Neural progenitor cell (in vitro differentiated cells): ENCODE measurements at regions not wholly inside any gene's neighbourhood (a gene's known extent, or its start where the extent isn't known, plus 50 kb on each side); places are given as distances from the start of the nearest gene placed in this dataset.

Experiments used
- EZH2 ChIP-seq: fragments of 200-600 bp; sonication (generic); IDR thresholded peaks from 2 replicates; pipeline ENCODE4 v1.6.1; 2017; ENCODE audit warnings: antibody characterized with exemption, mild to moderate bottlenecking, moderate library complexity
- EZH2phosphoT487 ChIP-seq: fragments of 200-600 bp; sonication (generic); IDR thresholded peaks from 2 replicates; pipeline ENCODE4 v1.6.1; 2017; ENCODE audit warnings: antibody characterized with exemption
- TF ChIP-seq, protein P1 (sequence below): fragments of 200-600 bp; sonication (generic); IDR thresholded peaks from 2 replicates; pipeline ENCODE4 v1.5.1; 2017; ENCODE audit warnings: antibody characterized with exemption, mild to moderate bottlenecking

DNA sequence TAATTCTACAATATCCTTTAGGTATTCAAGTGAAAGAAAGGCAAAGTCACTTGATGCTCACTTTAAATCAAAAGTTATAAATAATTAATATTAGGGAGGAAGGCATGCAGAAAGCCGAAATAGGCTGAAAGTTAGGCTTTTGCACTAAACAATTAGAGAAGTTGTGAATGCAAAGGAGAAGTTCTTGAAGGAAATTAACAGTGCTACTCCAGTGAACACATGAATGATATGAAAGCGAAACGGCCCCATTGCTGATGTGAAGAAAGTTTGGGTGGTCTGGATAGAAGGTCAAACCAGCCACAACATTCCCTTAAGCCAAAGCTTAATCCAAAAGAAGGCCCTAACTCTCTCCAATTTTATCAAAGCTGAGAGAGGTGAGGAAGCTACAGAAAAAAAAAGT lies 103.1 kb upstream of the CXCR4 start:
- TF ChIP-seq, protein P1, sequence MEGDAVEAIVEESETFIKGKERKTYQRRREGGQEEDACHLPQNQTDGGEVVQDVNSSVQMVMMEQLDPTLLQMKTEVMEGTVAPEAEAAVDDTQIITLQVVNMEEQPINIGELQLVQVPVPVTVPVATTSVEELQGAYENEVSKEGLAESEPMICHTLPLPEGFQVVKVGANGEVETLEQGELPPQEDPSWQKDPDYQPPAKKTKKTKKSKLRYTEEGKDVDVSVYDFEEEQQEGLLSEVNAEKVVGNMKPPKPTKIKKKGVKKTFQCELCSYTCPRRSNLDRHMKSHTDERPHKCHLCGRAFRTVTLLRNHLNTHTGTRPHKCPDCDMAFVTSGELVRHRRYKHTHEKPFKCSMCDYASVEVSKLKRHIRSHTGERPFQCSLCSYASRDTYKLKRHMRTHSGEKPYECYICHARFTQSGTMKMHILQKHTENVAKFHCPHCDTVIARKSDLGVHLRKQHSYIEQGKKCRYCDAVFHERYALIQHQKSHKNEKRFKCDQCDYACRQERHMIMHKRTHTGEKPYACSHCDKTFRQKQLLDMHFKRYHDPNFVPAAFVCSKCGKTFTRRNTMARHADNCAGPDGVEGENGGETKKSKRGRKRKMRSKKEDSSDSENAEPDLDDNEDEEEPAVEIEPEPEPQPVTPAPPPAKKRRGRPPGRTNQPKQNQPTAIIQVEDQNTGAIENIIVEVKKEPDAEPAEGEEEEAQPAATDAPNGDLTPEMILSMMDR, result no peak
- TF ChIP-seq EZH2phosphoT487 (no peak), EZH2 (no peak)
